ENCODE measurements at regions not wholly inside any gene's neighbourhood (a gene's known extent, or its start where the extent isn't known, plus 50 kb on each side); places are given as distances from the start of the nearest gene placed in this dataset.

GRCh38 chr13:97582170-97582569 lies 148.2 kb downstream of the RAP2A start:
- no peak overlapping the region for H3K4me3 ChIP-seq (replicated peaks; ENCODE audit: low read depth, low read length)
- no peak for DNase-seq (ENCODE audit: low read depth)
- no peak for TF ChIP-seq CTCF (IDR thresholded peaks at IDR 0.05; ENCODE audit: low read length, missing control alignments)

- no peak for DNase-seq (ENCODE audit: low read depth)
- H3K4me3 ChIP-seq (replicated peaks; ENCODE audit: low read depth, low read length): no peak overlapping the region
- TF ChIP-seq CTCF (IDR thresholded peaks at IDR 0.05; ENCODE audit: low read length, missing control alignments): no peak
Observed at GRCh38 chr13:97583907-97584497, 150.0 kb downstream of the RAP2A start.

- no peak for TF ChIP-seq CTCF (IDR thresholded peaks at IDR 0.05; ENCODE audit: low read length, missing control alignments)
- DNase-seq (ENCODE audit: low read depth): no peak
Observed at GRCh38 chr13:97586941-97587340, 153.0 kb downstream of the RAP2A start.

GRCh38 chr13:97588993-97589392 lies 155.0 kb downstream of the RAP2A start:
- no peak for DNase-seq (ENCODE audit: low read depth)
- no peak for TF ChIP-seq CTCF (IDR thresholded peaks at IDR 0.05; ENCODE audit: low read length, missing control alignments)
- H3K4me3 ChIP-seq (replicated peaks; ENCODE audit: low read depth, low read length): no peak overlapping the region

More at GRCh38 chr13:97586941-97587340, 153.0 kb downstream of the RAP2A start:
- no peak overlapping the region for H3K4me3 ChIP-seq (replicated peaks; ENCODE audit: low read depth, low read length)

GRCh38 chr13:97600458-97601075 lies 166.6 kb downstream of the RAP2A start:
- no peak for TF ChIP-seq CTCF (IDR thresholded peaks at IDR 0.05; ENCODE audit: low read length, missing control alignments)
- no peak overlapping the region for H3K4me3 ChIP-seq (replicated peaks; ENCODE audit: low read depth, low read length)
- DNase-seq (ENCODE audit: low read depth): peak; percentile 91

- H3K4me3 ChIP-seq (replicated peaks; ENCODE audit: low read depth, low read length): no peak overlapping the region
- TF ChIP-seq CTCF (IDR thresholded peaks at IDR 0.05; ENCODE audit: low read length, missing control alignments): no peak
- no peak for DNase-seq (ENCODE audit: low read depth)
Observed at GRCh38 chr13:97615266-97615665, 181.3 kb downstream of the RAP2A start.

- DNase-seq (ENCODE audit: low read depth): no peak
- no peak overlapping the region for H3K4me3 ChIP-seq (replicated peaks; ENCODE audit: low read depth, low read length)
- no peak for TF ChIP-seq CTCF (IDR thresholded peaks at IDR 0.05; ENCODE audit: low read length, missing control alignments)
Observed at GRCh38 chr13:97616385-97616784, 182.4 kb downstream of the RAP2A start.
